ENCODE measurements at regions not wholly inside any gene's neighbourhood (a gene's known extent, or its start where the extent isn't known, plus 50 kb on each side); places are given as distances from the start of the nearest gene placed in this dataset.

GRCh38 chr18:40063488-40063887, 1891.5 kb upstream of the PIK3C3 start:
- H3K4me3 ChIP-seq (ENCODE audit: low read depth, low read length) = no peak overlapping the region
- no peak for DNase-seq (ENCODE audit: low read depth)

- no peak for DNase-seq (ENCODE audit: low read depth)
- H3K4me3 ChIP-seq (ENCODE audit: low read depth, low read length) = no peak overlapping the region
Observed at GRCh38 chr18:40061086-40061485, 1893.9 kb upstream of the PIK3C3 start.

DNA sequence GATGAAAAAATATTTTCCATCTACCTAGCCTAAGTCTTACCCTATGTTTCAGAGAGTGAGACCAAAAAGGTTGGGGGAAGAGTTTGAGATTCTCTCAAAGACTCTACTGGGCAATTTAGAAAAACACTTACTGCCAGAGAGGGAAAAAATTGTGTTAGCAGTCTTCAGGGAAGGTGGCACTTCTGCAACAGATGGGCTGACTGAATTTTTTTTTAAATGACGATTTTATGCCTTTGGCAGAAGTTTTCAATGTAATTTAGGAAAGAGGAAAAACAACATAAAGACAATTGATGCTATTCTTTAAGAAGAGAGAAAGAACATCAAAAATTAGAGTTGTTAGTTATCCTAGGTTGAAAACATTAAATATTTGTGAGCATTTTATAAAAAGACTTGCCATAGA, 1894.5 kb upstream of the PIK3C3 start:
- DNase-seq (ENCODE audit: low read depth) = no peak

GRCh38 chr18:40058811-40059570, 1896.0 kb upstream of the PIK3C3 start:
- DNase-seq (ENCODE audit: low read depth) = peak; percentile 22
- H3K4me3 ChIP-seq (ENCODE audit: low read depth, low read length) = no peak overlapping the region

More for the DNA sequence above, 1894.5 kb upstream of the PIK3C3 start:
- no peak overlapping the region for H3K4me3 ChIP-seq (ENCODE audit: low read depth, low read length)

- no peak overlapping the region for H3K4me3 ChIP-seq (ENCODE audit: low read depth, low read length)
- DNase-seq (ENCODE audit: low read depth) = peak; percentile 53
Observed at GRCh38 chr18:40056079-40056692, 1898.8 kb upstream of the PIK3C3 start.

GRCh38 chr18:40055262-40055661, 1899.8 kb upstream of the PIK3C3 start:
- H3K4me3 ChIP-seq (ENCODE audit: low read depth, low read length) = no peak overlapping the region
- DNase-seq (ENCODE audit: low read depth) = peak; percentile 14

DNA sequence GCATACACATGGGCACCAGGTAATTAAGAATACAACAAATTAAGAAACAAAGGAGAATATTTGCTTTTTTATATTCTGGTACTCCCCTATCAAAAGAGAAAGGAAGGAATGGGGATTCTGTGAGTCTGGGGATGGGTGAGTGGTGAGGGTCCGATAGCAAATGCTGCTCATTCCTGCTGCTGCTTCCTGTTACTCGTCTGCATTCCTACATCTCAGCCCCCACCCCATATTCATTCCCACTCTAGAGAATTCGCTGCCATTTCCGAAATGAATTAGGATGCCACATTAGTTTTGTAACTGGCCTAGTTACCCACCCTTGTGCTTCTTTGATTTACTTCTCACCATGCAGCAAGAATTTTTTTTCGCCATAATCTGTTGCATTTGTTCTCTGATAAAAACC, 1905.3 kb upstream of the PIK3C3 start:
- H3K4me3 ChIP-seq (ENCODE audit: low read depth, low read length) = no peak overlapping the region
- DNase-seq (ENCODE audit: low read depth) = no peak

GRCh38 chr18:40048886-40049650, 1906.0 kb upstream of the PIK3C3 start:
- H3K4me3 ChIP-seq (ENCODE audit: low read depth, low read length) = no peak overlapping the region
- DNase-seq (ENCODE audit: low read depth) = no peak

GRCh38 chr18:40048253-40048652, 1906.8 kb upstream of the PIK3C3 start:
- no peak for DNase-seq (ENCODE audit: low read depth)
- H3K4me3 ChIP-seq (ENCODE audit: low read depth, low read length) = no peak overlapping the region

DNA sequence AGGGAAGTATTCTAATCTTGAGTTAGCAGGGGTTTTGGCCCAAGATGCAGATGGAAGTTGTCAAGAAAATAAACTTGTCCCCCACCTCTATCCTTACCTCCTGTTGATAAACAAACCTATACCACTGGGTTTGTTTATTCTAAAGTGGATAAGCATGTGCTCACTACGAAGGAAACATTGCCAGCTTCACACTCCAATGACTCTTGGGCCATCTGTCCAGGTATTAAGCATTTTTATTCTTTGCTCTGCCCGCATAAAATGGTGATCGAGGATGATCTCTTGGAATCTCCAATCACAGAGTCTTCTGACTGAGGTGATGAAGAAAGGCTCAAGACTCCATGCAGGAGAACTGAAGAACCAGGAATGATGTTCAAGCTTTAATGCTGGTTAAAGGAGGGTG, 1908.4 kb upstream of the PIK3C3 start:
- DNase-seq (ENCODE audit: low read depth) = no peak
- H3K4me3 ChIP-seq (ENCODE audit: low read depth, low read length) = no peak overlapping the region

GRCh38 chr18:40041951-40042350, 1913.1 kb upstream of the PIK3C3 start:
- no peak for DNase-seq (ENCODE audit: low read depth)
- H3K4me3 ChIP-seq (ENCODE audit: low read depth, low read length) = no peak overlapping the region

DNA sequence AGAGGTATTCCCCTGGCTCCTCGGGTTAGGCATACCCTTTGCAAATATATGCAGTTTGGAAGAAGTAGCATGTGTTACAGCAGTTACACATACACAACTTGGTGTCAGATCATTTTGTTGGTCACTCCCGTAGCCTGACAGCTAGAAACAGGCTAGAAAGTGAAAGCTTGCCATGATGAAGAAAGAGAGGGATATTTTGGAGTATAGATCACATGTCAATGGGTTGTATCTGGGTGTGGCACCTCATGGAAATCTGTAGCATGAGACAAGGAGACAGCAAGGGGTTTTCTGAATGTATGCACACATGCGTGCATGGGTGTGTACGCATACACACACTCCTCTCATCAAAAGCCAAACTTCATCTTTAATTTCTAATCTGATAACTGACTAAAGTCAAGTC, 1914.5 kb upstream of the PIK3C3 start:
- DNase-seq (ENCODE audit: low read depth) = no peak
- H3K4me3 ChIP-seq (ENCODE audit: low read depth, low read length) = no peak overlapping the region

DNA sequence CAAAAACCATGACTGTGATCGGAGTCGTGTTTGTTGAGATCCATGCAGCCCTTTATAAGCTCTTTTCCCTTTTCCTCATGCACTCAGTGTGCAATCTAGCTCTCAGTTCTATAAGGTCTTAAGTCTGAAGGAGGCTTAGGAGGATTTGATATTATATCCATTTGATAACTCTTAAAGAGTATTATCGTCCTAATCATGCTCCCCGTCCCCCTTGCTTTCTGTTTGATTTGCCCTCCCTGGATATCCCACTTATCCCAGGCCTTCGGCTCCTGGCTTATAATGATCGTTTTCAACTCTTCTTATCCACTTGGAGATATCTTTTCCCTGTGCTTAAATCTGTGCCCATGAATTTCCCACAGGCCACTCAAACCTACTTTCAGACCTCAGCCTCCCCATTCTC, 1917.7 kb upstream of the PIK3C3 start:
- no peak overlapping the region for H3K4me3 ChIP-seq (ENCODE audit: low read depth, low read length)
- DNase-seq (ENCODE audit: low read depth) = no peak

- no peak for DNase-seq (ENCODE audit: low read depth)
- no peak overlapping the region for H3K4me3 ChIP-seq (ENCODE audit: low read depth, low read length)
Observed at GRCh38 chr18:40036861-40037260, 1918.2 kb upstream of the PIK3C3 start.

- no peak for DNase-seq (ENCODE audit: low read depth)
- H3K4me3 ChIP-seq (ENCODE audit: low read depth, low read length) = no peak overlapping the region
Observed at GRCh38 chr18:40035966-40036365, 1919.1 kb upstream of the PIK3C3 start.

DNA sequence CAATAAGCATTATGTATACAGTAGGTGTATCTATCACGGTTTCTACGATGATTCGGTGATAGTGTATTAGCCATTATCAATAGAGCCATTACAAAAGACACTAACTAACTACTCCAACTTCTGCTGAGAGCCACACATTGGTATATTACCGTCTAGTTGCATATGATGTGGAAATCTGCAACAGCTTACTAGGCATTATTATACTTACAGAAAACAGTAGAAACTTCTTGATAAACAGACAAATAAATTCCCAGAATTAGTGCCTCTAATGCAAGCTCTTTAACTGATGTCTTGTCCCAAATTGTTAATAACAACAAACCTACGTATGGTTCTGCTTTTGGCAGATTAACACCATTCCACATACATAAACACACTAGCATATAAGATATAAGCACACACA, 1923.0 kb upstream of the PIK3C3 start:
- DNase-seq (ENCODE audit: low read depth) = no peak
- H3K4me3 ChIP-seq (ENCODE audit: low read depth, low read length) = no peak overlapping the region

- no peak overlapping the region for H3K4me3 ChIP-seq (ENCODE audit: low read depth, low read length)
- no peak for DNase-seq (ENCODE audit: low read depth)
Observed at GRCh38 chr18:40031435-40031834, 1923.6 kb upstream of the PIK3C3 start.

DNA sequence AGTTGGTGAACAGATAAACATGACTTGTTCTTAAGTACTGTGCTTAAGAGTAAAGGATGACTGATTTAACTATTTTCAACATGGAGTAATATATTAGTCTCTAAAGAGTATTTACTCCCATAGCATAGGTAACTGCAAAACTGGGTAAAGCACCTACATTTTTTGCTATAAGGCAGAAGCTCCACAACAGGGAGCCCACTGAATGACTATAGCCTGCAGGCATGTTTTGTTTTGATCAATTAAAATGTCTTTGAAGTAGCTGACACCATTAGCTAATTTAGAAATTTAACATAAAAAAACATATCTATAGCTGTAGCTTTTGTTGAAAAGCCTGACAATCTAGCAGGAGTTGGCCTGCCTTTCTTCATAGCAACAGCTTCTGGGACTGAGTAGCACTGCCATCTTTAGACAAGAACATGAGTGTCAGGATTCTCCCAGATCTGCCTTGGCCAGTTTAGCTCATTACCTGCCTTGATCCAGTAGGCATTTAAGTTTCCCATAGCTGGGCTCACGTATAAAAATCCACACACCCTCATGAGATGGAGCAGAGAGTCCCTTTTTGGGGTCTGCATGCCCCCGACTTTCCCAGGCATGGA, 1935.1 kb upstream of the PIK3C3 start:
- H3K4me3 ChIP-seq (ENCODE audit: low read depth, low read length) = no peak overlapping the region
- DNase-seq (ENCODE audit: low read depth) = no peak

GRCh38 chr18:40018266-40018665, 1936.8 kb upstream of the PIK3C3 start:
- H3K4me3 ChIP-seq (ENCODE audit: low read depth, low read length) = no peak overlapping the region
- DNase-seq (ENCODE audit: low read depth) = no peak

- DNase-seq (ENCODE audit: low read depth) = no peak
Observed at GRCh38 chr18:40017021-40017420, 1938.0 kb upstream of the PIK3C3 start.

More at GRCh38 chr18:40017021-40017420, 1938.0 kb upstream of the PIK3C3 start:
- H3K4me3 ChIP-seq (ENCODE audit: low read depth, low read length) = no peak overlapping the region

Measured in skeletal muscle cell (primary cell).